MCF 10A (cell line): ENCODE measurements at regions not wholly inside any gene's neighbourhood (a gene's known extent, or its start where the extent isn't known, plus 50 kb on each side); places are given as distances from the start of the nearest gene placed in this dataset.

Source experiments
- BruUV-seq: library from RNA; stranded (reverse); fragments of 400-500 nt; replicated peaks from 2 replicates; lab custom pipeline; 2021; lab: Mats Ljungman, UMichigan
- CTCF ChIA-PET: fragments of 300-600 bp; sonication (Branson Sonifier 250); formaldehyde crosslinking; extraction: SDS; loops from one replicate; lab custom pipeline; 2021; ENCODE audit warnings: antibody characterized with exemption, inconsistent platforms; lab: Yijun Ruan, JAX
- POLR2A ChIA-PET: fragments of 300-600, 350-650 bp; sonication (Branson Sonifier 250); formaldehyde crosslinking; extraction: SDS; loops from one replicate; lab custom pipeline; 2020; ENCODE audit warnings: antibody characterized with exemption, inconsistent platforms; lab: Yijun Ruan, JAX
- DNase-seq: peaks from one replicate; pipeline ENCODE4 v3.0.0-alpha.2; 2018; ENCODE audit not compliant: unreplicated experiment
- H3K27ac Mint-ChIP-seq: one replicate; pipeline ENCODE4 v1.8.0; 2022; ENCODE audit warnings: mild to moderate bottlenecking, low read depth, mixed read lengths; ENCODE audit not compliant: unreplicated experiment
- H3K27me3 Mint-ChIP-seq: one replicate; pipeline ENCODE4 v1.8.0; 2022; ENCODE audit warnings: mixed read lengths; ENCODE audit not compliant: insufficient read depth, unreplicated experiment
- H3K36me3 Mint-ChIP-seq: one replicate; pipeline ENCODE4 v1.8.0; 2022; ENCODE audit warnings: mild to moderate bottlenecking, moderate library complexity, mixed read lengths; ENCODE audit not compliant: insufficient read depth, unreplicated experiment
- H3K4me1 Mint-ChIP-seq: one replicate; pipeline ENCODE4 v1.8.0; 2022; ENCODE audit warnings: mixed read lengths; ENCODE audit not compliant: insufficient read depth, unreplicated experiment
- H3K4me3 Mint-ChIP-seq: one replicate; pipeline ENCODE4 v1.8.0; 2022; ENCODE audit warnings: mild to moderate bottlenecking, moderate library complexity, mixed read lengths; ENCODE audit not compliant: unreplicated experiment
- H3K9me3 Mint-ChIP-seq: one replicate; pipeline ENCODE4 v1.8.0; 2022; ENCODE audit warnings: mixed read lengths; ENCODE audit not compliant: unreplicated experiment
- intact Hi-C: fragments of 100-400 bp; cut with micrococcal nuclease; formaldehyde crosslinking; loops from 2 replicates; pipeline ENCODE4 v1.14.1; 2022
- TF ChIP-seq, protein P1 (sequence below): fragments of 200-600 bp; IDR thresholded peaks from one replicate; pipeline ENCODE4 v1.8.0; 2022; ENCODE audit warnings: antibody characterized with exemption, mild to moderate bottlenecking; ENCODE audit not compliant: unreplicated experiment

GRCh38 chr16:9503251-9503984 lies 412.0 kb downstream of the HAPSTR1 start:
- Mint-ChIP-seq H3K27me3 (no peaks in the 10 kb centered on the region), H3K36me3 (no peaks in the 10 kb centered on the region), H3K4me3 (no peak overlapping the region), H3K27ac (no peak overlapping the region), H3K9me3 (peaks cover 59% of the 10 kb centered on the region), H3K4me1 (no peaks in the 10 kb centered on the region)
- TF ChIP-seq, protein P1, sequence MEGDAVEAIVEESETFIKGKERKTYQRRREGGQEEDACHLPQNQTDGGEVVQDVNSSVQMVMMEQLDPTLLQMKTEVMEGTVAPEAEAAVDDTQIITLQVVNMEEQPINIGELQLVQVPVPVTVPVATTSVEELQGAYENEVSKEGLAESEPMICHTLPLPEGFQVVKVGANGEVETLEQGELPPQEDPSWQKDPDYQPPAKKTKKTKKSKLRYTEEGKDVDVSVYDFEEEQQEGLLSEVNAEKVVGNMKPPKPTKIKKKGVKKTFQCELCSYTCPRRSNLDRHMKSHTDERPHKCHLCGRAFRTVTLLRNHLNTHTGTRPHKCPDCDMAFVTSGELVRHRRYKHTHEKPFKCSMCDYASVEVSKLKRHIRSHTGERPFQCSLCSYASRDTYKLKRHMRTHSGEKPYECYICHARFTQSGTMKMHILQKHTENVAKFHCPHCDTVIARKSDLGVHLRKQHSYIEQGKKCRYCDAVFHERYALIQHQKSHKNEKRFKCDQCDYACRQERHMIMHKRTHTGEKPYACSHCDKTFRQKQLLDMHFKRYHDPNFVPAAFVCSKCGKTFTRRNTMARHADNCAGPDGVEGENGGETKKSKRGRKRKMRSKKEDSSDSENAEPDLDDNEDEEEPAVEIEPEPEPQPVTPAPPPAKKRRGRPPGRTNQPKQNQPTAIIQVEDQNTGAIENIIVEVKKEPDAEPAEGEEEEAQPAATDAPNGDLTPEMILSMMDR: no peak
- no peak for DNase-seq
- no TSS peak for BruUV-seq
- CTCF ChIA-PET: no interaction called here
- POLR2A ChIA-PET: no interaction called here
- intact Hi-C loops: no loop called here

DNA sequence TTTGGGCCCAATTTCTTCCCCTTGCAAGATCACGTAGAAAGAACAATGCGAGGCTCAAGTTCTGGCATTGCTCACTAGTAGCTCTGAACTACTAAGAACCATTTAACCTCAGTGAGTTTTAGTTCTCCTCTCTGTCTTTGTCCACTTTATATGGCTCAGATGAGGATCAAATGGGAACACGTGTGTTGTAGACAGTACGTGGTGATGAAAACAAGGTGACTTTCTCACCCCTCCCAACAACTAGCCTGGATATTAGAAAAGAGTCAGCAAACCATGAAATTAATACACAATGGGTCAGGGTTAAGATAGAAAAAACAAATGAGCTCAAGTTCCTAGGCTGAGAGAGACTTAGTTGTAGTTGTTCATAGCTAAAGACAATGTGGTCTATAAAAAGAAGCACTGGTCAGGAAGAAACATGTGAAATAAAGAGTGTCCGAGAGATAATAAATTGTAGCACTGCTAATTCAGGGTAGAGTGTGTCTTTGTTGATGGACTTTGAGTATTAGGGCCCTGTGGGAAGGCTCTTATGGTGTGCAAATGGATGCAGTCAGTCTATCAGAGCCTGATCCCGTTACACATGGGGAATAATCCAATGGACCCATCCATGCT lies 417.0 kb downstream of the HAPSTR1 start:
- intact Hi-C loops: no loop called here
- Mint-ChIP-seq H3K36me3 (no peaks in the 10 kb centered on the region), H3K9me3 (peaks cover 62% of the 10 kb centered on the region), H3K4me3 (no peak overlapping the region), H3K4me1 (no peaks in the 10 kb centered on the region), H3K27me3 (no peaks in the 10 kb centered on the region), H3K27ac (no peak overlapping the region)
- TF ChIP-seq, protein P1: no peak
- BruUV-seq: no TSS peak
- POLR2A ChIA-PET: no interaction called here
- DNase-seq: no peak
- CTCF ChIA-PET: interaction anchor here (0.6 to 1.2 kb wide), 4 partner anchors 10 to 978 kb away, joined by 3 read pairs; no protein-coding TSS in a partner anchor

DNA sequence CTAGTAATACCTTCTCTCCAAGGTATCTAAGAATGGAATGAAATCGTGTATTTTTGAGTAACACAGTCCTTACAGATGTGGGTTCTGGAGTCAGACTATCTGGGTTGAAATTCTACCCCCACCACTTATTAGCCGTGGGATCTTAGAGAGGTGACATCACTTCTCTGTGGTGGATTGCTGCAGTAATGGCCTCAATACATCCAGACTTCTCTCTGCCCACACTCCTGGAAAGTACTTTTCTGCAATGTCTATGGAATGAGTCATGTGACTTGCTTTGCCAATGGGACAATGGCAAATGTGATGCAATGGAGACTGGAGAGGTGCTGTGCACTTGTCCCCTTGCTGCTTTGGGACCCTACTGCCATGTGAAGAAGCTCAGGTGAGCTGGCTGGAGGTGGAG lies 418.2 kb downstream of the HAPSTR1 start:
- POLR2A ChIA-PET: no interaction called here
- BruUV-seq: no TSS peak
- no peak overlapping the region for H3K4me3 Mint-ChIP-seq
- no peak for DNase-seq
- no peaks in the 10 kb centered on the region for H3K36me3 Mint-ChIP-seq
- CTCF ChIA-PET: interaction anchor here (0.7 kb wide), 1 partner anchor 1276 kb away, joined by 3 read pairs; no protein-coding TSS in a partner anchor
- H3K4me1 Mint-ChIP-seq: no peaks in the 10 kb centered on the region
- intact Hi-C loops: no loop called here
- TF ChIP-seq, protein P1: no peak
- no peaks in the 10 kb centered on the region for H3K27me3 Mint-ChIP-seq
- H3K9me3 Mint-ChIP-seq: peaks cover 55% of the 10 kb centered on the region
- H3K27ac Mint-ChIP-seq: no peak overlapping the region

GRCh38 chr16:9511389-9511788 lies 419.9 kb downstream of the HAPSTR1 start:
- Mint-ChIP-seq H3K36me3 (no peaks in the 10 kb centered on the region), H3K27ac (no peak overlapping the region), H3K4me3 (no peak overlapping the region), H3K27me3 (no peaks in the 10 kb centered on the region), H3K9me3 (peaks cover 62% of the 10 kb centered on the region), H3K4me1 (no peaks in the 10 kb centered on the region)
- no peak for DNase-seq
- CTCF ChIA-PET: interaction anchor here (0.6 kb wide), 1 partner anchor 40 kb away, joined by 3 read pairs; no protein-coding TSS in a partner anchor
- TF ChIP-seq, protein P1: no peak
- BruUV-seq: no TSS peak
- POLR2A ChIA-PET: no interaction called here
- intact Hi-C loops: no loop called here
